BJ (cell line): ENCODE measurements at regions not wholly inside any gene's neighbourhood (a gene's known extent, or its start where the extent isn't known, plus 50 kb on each side); places are given as distances from the start of the nearest gene placed in this dataset.
"Not testable (repeated sequence)": the region's sequence is repeated elsewhere in the genome, so short reads cannot be mapped to it uniquely, and the experiment has no call there.

Source experiments
- CTCF ChIA-PET: fragments of 350-600 bp; formaldehyde crosslinking; extraction: SDS; loops from one replicate; lab custom pipeline; 2021; ENCODE audit warnings: antibody characterized with exemption, inconsistent platforms; lab: Yijun Ruan, JAX
- POLR2A ChIA-PET: fragments of 300-600 bp; sonication (Branson Sonifier 250); formaldehyde crosslinking; extraction: SDS; loops from one replicate; lab custom pipeline; 2021; ENCODE audit warnings: antibody characterized with exemption; lab: Charles Lee
- DNase-seq: peaks from one replicate; pipeline ENCODE4 v3.0.0-alpha.2; 2011; ENCODE audit warnings: low read depth
- H3K27me3 ChIP-seq: 2 replicates; pipeline ENCODE4 v1.6.0; 2011; ENCODE audit warnings: low read length; ENCODE audit not compliant: control insufficient read depth, insufficient read depth
- H3K36me3 ChIP-seq: 2 replicates; pipeline ENCODE4 v1.5.1; 2011; ENCODE audit warnings: low read length; ENCODE audit not compliant: control insufficient read depth, insufficient read depth
- H3K4me3 ChIP-seq: 2 replicates; pipeline ENCODE4 v1.5.1; 2011; ENCODE audit warnings: low read depth, mild to moderate bottlenecking, control low read depth, low read length
- CTCF ChIP-seq: IDR thresholded peaks from 2 replicates; pipeline ENCODE4 v1.5.1; 2011; ENCODE audit warnings: low read depth, mild to moderate bottlenecking, control low read depth, inconsistent platforms, low read length, moderate library complexity; ENCODE audit not compliant: insufficient read depth

- no peak for TF ChIP-seq CTCF
- no peak for DNase-seq
- Histone ChIP-seq H3K4me3 (no peak overlapping the region), H3K36me3 (no peaks in the 10 kb centered on the region), H3K27me3 (no peaks in the 10 kb centered on the region)
- CTCF ChIA-PET, result no interaction called here
- POLR2A ChIA-PET, result no interaction called here
Measured at GRCh38 chr2:226548732-226549131, 250.9 kb downstream of the IRS1 start.

GRCh38 chr2:226544596-226545210, 254.9 kb downstream of the IRS1 start:
- DNase-seq, result no peak
- POLR2A ChIA-PET, result no interaction called here
- no peaks in the 10 kb centered on the region for H3K36me3 ChIP-seq
- no peaks in the 10 kb centered on the region for H3K27me3 ChIP-seq
- TF ChIP-seq CTCF, result no peak
- CTCF ChIA-PET, result interaction anchor here (0.7 kb wide), 1 partner anchor 74 kb away, joined by 3 read pairs; no protein-coding TSS in a partner anchor
- H3K4me3 ChIP-seq, result no peak overlapping the region

- H3K4me3 ChIP-seq, result no peak overlapping the region
- POLR2A ChIA-PET, result no interaction called here
- no peak for DNase-seq
- no peaks in the 10 kb centered on the region for H3K27me3 ChIP-seq
- no peak for TF ChIP-seq CTCF
- CTCF ChIA-PET, result no interaction called here
- H3K36me3 ChIP-seq, result no peaks in the 10 kb centered on the region
Measured at GRCh38 chr2:226540204-226540994, 259.2 kb downstream of the IRS1 start.

GRCh38 chr2:226536410-226536809, 263.2 kb downstream of the IRS1 start:
- no peaks in the 10 kb centered on the region for H3K36me3 ChIP-seq
- H3K4me3 ChIP-seq, result no peak overlapping the region
- ChIA-PET CTCF (no interaction called here), POLR2A (no interaction called here)
- no peak for TF ChIP-seq CTCF
- H3K27me3 ChIP-seq, result no peaks in the 10 kb centered on the region
- no peak for DNase-seq

GRCh38 chr2:226532976-226533375, 266.6 kb downstream of the IRS1 start:
- H3K36me3 ChIP-seq, POLR2A ChIA-PET, H3K4me3 ChIP-seq, H3K27me3 ChIP-seq, CTCF ChIA-PET, DNase-seq: not testable (repeated sequence)
